WTC11 (cell line): ENCODE measurements at regions not wholly inside any gene's neighbourhood (a gene's known extent, or its start where the extent isn't known, plus 50 kb on each side); places are given as distances from the start of the nearest gene placed in this dataset.

Source experiments
- ATAC-seq: fragments of 200-7000 bp; cut with Tn5 transposase; 2 replicates; pipeline ENCODE4 v1.10.0; 2021; ENCODE audit warnings: mild to moderate bottlenecking, moderate library complexity
- CTCF ChIA-PET: fragments of 300-600 bp; sonication (Branson Sonifier 250); formaldehyde crosslinking; loops from one replicate; lab custom pipeline; 2021; ENCODE audit warnings: antibody characterized with exemption; lab: Charles Lee
- POLR2A ChIA-PET: fragments of 350-600 bp; sonication (Branson Sonifier 250); formaldehyde crosslinking; loops from one replicate; lab custom pipeline; 2021; ENCODE audit warnings: antibody characterized with exemption; lab: Charles Lee
- DNase-seq: peaks from one replicate; pipeline ENCODE4 v3.0.0; 2021; ENCODE audit warnings: low spot score
- H3K27ac Mint-ChIP-seq: 2 replicates; pipeline ENCODE4 v1.8.0; 2021; ENCODE audit warnings: mixed read lengths
- H3K27me3 Mint-ChIP-seq: 2 replicates; pipeline ENCODE4 v1.8.0; 2021; ENCODE audit warnings: low read depth, mild to moderate bottlenecking, moderate library complexity, mixed read lengths
- H3K36me3 Mint-ChIP-seq: 2 replicates; pipeline ENCODE4 v1.8.0; 2021; ENCODE audit warnings: mixed read lengths
- H3K4me1 Mint-ChIP-seq: 2 replicates; pipeline ENCODE4 v1.8.0; 2022; ENCODE audit warnings: mixed read lengths
- H3K4me3 Mint-ChIP-seq: 2 replicates; pipeline ENCODE4 v1.8.0; 2021; ENCODE audit warnings: mild to moderate bottlenecking, moderate library complexity, mixed read lengths
- H3K9me3 Mint-ChIP-seq: 2 replicates; pipeline ENCODE4 v1.8.0; 2021; ENCODE audit warnings: mixed read lengths
- ATF1 ChIP-seq: sonication (generic); formaldehyde crosslinking; IDR thresholded peaks from 2 replicates; pipeline ENCODE4 v1.8.1; 2023; ENCODE audit warnings: mild to moderate bottlenecking, moderate library complexity, missing genetic modification reagents
- CDX4 ChIP-seq: fragments of 250-450 bp; sonication (Bioruptor Pico); IDR thresholded peaks from 2 replicates; pipeline ENCODE4 v1.9.0; 2021; ENCODE audit warnings: moderate library complexity, mild to moderate bottlenecking, inconsistent platforms, borderline replicate concordance
- EMX1 ChIP-seq: fragments of 250-450 bp; sonication (Bioruptor Pico); IDR thresholded peaks from 2 replicates; pipeline ENCODE4 v1.8.0; 2021; ENCODE audit warnings: mild to moderate bottlenecking
- GABPB1 ChIP-seq: sonication (generic); formaldehyde crosslinking; IDR thresholded peaks from 2 replicates; pipeline ENCODE4 v1.8.1; 2023; ENCODE audit warnings: mild to moderate bottlenecking, missing genetic modification reagents
- HMGXB4 ChIP-seq: sonication (generic); formaldehyde crosslinking; IDR thresholded peaks from 2 replicates; pipeline ENCODE4 v1.8.1; 2023; ENCODE audit warnings: mild to moderate bottlenecking, moderate library complexity, missing genetic modification reagents
- MYBL2 ChIP-seq: sonication (generic); formaldehyde crosslinking; IDR thresholded peaks from 2 replicates; pipeline ENCODE4 v1.8.1; 2023; ENCODE audit warnings: mild to moderate bottlenecking, moderate library complexity, missing genetic modification reagents
- NFATC4 ChIP-seq: fragments of 250-450 bp; sonication (Bioruptor Pico); IDR thresholded peaks from 2 replicates; pipeline ENCODE4 v1.9.0; 2021; ENCODE audit warnings: mild to moderate bottlenecking
- NFE2L1 ChIP-seq: sonication (generic); formaldehyde crosslinking; IDR thresholded peaks from 2 replicates; pipeline ENCODE4 v1.8.1; 2023; ENCODE audit warnings: missing genetic modification reagents
- PREB ChIP-seq: sonication (generic); formaldehyde crosslinking; IDR thresholded peaks from 2 replicates; pipeline ENCODE4 v1.8.1; 2022; ENCODE audit warnings: mild to moderate bottlenecking, missing genetic modification reagents, moderate library complexity, borderline replicate concordance
- TEAD1 ChIP-seq: sonication (generic); formaldehyde crosslinking; IDR thresholded peaks from 2 replicates; pipeline ENCODE4 v1.8.0; 2022; ENCODE audit warnings: mild to moderate bottlenecking, missing genetic modification reagents
- TP53 ChIP-seq: sonication (generic); formaldehyde crosslinking; IDR thresholded peaks from 2 replicates; pipeline ENCODE4 v1.8.1; 2023; ENCODE audit warnings: mild to moderate bottlenecking, missing genetic modification reagents
- USF2 ChIP-seq: sonication (generic); formaldehyde crosslinking; IDR thresholded peaks from 2 replicates; pipeline ENCODE4 v1.8.1; 2023; ENCODE audit warnings: mild to moderate bottlenecking, missing genetic modification reagents, moderate library complexity
- ZNF121 ChIP-seq: sonication (generic); formaldehyde crosslinking; IDR thresholded peaks from 2 replicates; pipeline ENCODE4 v1.8.0; 2023; ENCODE audit warnings: missing genetic modification reagents
- ZNF138 ChIP-seq: sonication (generic); formaldehyde crosslinking; conservative IDR thresholded peaks from 2 replicates; pipeline ENCODE4 v1.8.1; 2022; ENCODE audit warnings: mild to moderate bottlenecking, moderate library complexity, missing genetic modification reagents
- ZNF416 ChIP-seq: fragments of 250-450 bp; sonication (Bioruptor Pico); IDR thresholded peaks from 2 replicates; pipeline ENCODE4 v1.9.0; 2021; ENCODE audit warnings: mild to moderate bottlenecking, inconsistent platforms
- ZNF423 ChIP-seq: fragments of 250-450 bp; sonication (Bioruptor Pico); IDR thresholded peaks from 2 replicates; pipeline ENCODE4 v2.1.2; 2022; ENCODE audit warnings: mild to moderate bottlenecking, moderate library complexity
- ZNF512 ChIP-seq: sonication (generic); formaldehyde crosslinking; IDR thresholded peaks from 2 replicates; pipeline ENCODE4 v1.8.1; 2022; ENCODE audit warnings: missing genetic modification reagents, borderline replicate concordance
- ZNF671 ChIP-seq: fragments of 250-450 bp; sonication (Bioruptor Pico); IDR thresholded peaks from 2 replicates; pipeline ENCODE4 v1.8.0; 2021; ENCODE audit warnings: mild to moderate bottlenecking
- TF ChIP-seq, protein P1 (sequence below): sonication (generic); formaldehyde crosslinking; IDR thresholded peaks from 2 replicates; pipeline ENCODE4 v1.8.1; 2022; ENCODE audit warnings: low read depth, mild to moderate bottlenecking, moderate library complexity, missing genetic modification reagents, borderline replicate concordance
- TF ChIP-seq, protein P2 (sequence below): sonication (generic); formaldehyde crosslinking; IDR thresholded peaks from 2 replicates; pipeline ENCODE4 v1.8.0; 2023; ENCODE audit warnings: missing genetic modification reagents, mild to moderate bottlenecking, borderline replicate concordance
- TF ChIP-seq, protein P3 (sequence below): sonication (generic); formaldehyde crosslinking; IDR thresholded peaks from 2 replicates; pipeline ENCODE4 v1.8.0; 2023; ENCODE audit warnings: missing genetic modification reagents

DNA sequence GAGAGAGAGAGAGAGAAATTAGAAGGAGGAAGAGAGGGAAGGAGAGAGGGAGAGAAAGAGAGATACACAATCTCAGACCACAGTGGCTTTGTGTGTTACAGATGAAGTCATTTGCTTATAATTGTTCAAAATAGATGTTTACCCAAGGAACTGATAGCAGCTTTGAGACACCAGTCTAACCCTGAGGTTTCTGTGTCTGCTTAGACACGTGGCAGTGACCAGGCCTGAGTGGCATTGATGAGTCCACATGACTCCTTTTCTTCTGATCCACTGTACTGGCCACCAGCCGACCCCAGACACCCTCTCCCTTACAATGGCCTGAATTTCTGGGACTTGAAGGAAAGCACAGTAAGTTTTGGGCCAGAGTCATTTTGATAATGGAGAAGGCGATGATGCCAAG lies 104.9 kb downstream of the DUSP10 start:
- DNase-seq (no peak), ATAC-seq (no peak)
- Mint-ChIP-seq H3K27me3 (no peaks in the 10 kb centered on the region), H3K4me3 (no peak overlapping the region), H3K36me3 (no peaks in the 10 kb centered on the region), H3K9me3 (no peaks in the 10 kb centered on the region), H3K27ac (no peak overlapping the region)
- POLR2A ChIA-PET: no interaction called here
- TF ChIP-seq ZNF671 (CRISPR knock-in tag): no peak
- TF ChIP-seq USF2: no peak
- no peak for TF ChIP-seq ZNF423 (CRISPR knock-in tag)
- TF ChIP-seq NFE2L1 (CRISPR knock-in tag): no peak
- TF ChIP-seq, protein P1, sequence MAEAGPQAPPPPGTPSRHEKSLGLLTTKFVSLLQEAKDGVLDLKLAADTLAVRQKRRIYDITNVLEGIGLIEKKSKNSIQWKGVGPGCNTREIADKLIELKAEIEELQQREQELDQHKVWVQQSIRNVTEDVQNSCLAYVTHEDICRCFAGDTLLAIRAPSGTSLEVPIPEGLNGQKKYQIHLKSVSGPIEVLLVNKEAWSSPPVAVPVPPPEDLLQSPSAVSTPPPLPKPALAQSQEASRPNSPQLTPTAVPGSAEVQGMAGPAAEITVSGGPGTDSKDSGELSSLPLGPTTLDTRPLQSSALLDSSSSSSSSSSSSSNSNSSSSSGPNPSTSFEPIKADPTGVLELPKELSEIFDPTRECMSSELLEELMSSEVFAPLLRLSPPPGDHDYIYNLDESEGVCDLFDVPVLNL (CRISPR knock-in tag): no peak
- TF ChIP-seq MYBL2 (CRISPR knock-in tag): no peak
- TF ChIP-seq ZNF138: no peak
- TF ChIP-seq, all 79 proteins: peak for 0
- CTCF ChIA-PET: no interaction called here
- H3K4me1 Mint-ChIP-seq: no peaks in the 10 kb centered on the region

GRCh38 chr1:221637641-221638041 lies 104.2 kb downstream of the DUSP10 start:
- no peaks in the 10 kb centered on the region for H3K27me3 Mint-ChIP-seq
- no peak overlapping the region for H3K4me3 Mint-ChIP-seq
- TF ChIP-seq ATF1 (CRISPR knock-in tag): no peak
- no peak for TF ChIP-seq ZNF121 (CRISPR knock-in tag)
- no peak for TF ChIP-seq GABPB1
- TF ChIP-seq, all 79 proteins: peak for 0
- ATAC-seq (no peak; the same call in 1 of the 2 replicates), DNase-seq (no peak)
- Mint-ChIP-seq H3K9me3 (no peaks in the 10 kb centered on the region), H3K4me1 (no peaks in the 10 kb centered on the region), H3K36me3 (no peaks in the 10 kb centered on the region), H3K27ac (no peak overlapping the region)
- ChIA-PET CTCF (no interaction called here), POLR2A (no interaction called here)

- CTCF ChIA-PET: no interaction called here
- TF ChIP-seq CDX4 (CRISPR knock-in tag) (no peak), EMX1 (no peak), TEAD1 (CRISPR knock-in tag) (no peak), ZNF512 (CRISPR knock-in tag) (no peak), NFATC4 (no peak), ZNF416 (CRISPR knock-in tag) (no peak), ZNF121 (CRISPR knock-in tag) (no peak), TP53 (CRISPR knock-in tag) (no peak), HMGXB4 (no peak), PREB (CRISPR knock-in tag) (no peak), GABPB1 (no peak)
- TF ChIP-seq, protein P2, sequence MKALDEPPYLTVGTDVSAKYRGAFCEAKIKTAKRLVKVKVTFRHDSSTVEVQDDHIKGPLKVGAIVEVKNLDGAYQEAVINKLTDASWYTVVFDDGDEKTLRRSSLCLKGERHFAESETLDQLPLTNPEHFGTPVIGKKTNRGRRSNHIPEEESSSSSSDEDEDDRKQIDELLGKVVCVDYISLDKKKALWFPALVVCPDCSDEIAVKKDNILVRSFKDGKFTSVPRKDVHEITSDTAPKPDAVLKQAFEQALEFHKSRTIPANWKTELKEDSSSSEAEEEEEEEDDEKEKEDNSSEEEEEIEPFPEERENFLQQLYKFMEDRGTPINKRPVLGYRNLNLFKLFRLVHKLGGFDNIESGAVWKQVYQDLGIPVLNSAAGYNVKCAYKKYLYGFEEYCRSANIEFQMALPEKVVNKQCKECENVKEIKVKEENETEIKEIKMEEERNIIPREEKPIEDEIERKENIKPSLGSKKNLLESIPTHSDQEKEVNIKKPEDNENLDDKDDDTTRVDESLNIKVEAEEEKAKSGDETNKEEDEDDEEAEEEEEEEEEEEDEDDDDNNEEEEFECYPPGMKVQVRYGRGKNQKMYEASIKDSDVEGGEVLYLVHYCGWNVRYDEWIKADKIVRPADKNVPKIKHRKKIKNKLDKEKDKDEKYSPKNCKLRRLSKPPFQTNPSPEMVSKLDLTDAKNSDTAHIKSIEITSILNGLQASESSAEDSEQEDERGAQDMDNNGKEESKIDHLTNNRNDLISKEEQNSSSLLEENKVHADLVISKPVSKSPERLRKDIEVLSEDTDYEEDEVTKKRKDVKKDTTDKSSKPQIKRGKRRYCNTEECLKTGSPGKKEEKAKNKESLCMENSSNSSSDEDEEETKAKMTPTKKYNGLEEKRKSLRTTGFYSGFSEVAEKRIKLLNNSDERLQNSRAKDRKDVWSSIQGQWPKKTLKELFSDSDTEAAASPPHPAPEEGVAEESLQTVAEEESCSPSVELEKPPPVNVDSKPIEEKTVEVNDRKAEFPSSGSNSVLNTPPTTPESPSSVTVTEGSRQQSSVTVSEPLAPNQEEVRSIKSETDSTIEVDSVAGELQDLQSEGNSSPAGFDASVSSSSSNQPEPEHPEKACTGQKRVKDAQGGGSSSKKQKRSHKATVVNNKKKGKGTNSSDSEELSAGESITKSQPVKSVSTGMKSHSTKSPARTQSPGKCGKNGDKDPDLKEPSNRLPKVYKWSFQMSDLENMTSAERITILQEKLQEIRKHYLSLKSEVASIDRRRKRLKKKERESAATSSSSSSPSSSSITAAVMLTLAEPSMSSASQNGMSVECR: no peak
- TF ChIP-seq, protein P3, sequence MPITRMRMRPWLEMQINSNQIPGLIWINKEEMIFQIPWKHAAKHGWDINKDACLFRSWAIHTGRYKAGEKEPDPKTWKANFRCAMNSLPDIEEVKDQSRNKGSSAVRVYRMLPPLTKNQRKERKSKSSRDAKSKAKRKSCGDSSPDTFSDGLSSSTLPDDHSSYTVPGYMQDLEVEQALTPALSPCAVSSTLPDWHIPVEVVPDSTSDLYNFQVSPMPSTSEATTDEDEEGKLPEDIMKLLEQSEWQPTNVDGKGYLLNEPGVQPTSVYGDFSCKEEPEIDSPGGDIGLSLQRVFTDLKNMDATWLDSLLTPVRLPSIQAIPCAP: no peak
Measured at GRCh38 chr1:221638595-221638994, 103.3 kb downstream of the DUSP10 start.

More at GRCh38 chr1:221638595-221638994, 103.3 kb downstream of the DUSP10 start:
- Mint-ChIP-seq H3K27ac (no peak overlapping the region), H3K4me3 (no peak overlapping the region), H3K36me3 (no peaks in the 10 kb centered on the region), H3K27me3 (no peaks in the 10 kb centered on the region), H3K4me1 (no peaks in the 10 kb centered on the region), H3K9me3 (no peaks in the 10 kb centered on the region)
- DNase-seq: no peak
- POLR2A ChIA-PET: no interaction called here
- ATAC-seq: no peak
